ENCODE measurements at regions not wholly inside any gene's neighbourhood (a gene's known extent, or its start where the extent isn't known, plus 50 kb on each side); places are given as distances from the start of the nearest gene placed in this dataset.
A peak's percentile ranks its signal among the peaks of the same experiment; 100 is the strongest.

DNA sequence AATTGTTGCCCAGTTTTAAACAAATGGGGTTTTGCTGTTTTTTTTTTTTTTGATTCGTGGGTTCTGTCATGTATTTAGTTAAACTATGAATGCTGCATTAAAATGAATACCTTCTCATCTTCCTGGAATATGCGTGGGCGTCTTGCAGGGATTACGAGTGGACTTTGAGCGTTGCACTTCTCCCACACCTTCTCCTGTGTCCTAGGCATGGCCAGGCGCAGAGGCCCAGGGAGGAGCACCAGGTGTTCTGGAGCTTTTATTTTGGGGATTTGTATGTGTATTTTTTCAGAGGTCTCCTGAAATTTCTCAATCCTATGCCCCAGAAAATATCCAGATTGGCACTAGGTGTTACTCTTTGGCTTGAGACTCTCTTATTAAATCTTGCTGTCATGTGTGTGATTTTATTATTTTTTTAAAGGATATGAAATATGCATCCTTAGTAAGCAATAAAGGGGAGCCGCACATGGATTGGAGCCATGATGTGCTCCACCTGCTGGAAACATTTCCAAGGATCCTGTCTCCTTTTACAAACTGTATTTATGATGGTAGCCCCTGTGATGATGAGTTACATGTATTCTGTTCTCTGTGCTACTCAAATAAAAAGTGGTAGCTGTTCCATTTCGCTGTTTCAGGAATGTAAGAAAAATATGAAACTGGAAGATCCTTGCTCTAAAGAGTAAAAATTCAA, 482.2 kb upstream of the KLF6 start (continued):
- TF ChIP-seq ZNF843 (tag by site-specific recombination; IDR thresholded peaks at IDR 0.05), result no peak
- TF ChIP-seq, protein P1, sequence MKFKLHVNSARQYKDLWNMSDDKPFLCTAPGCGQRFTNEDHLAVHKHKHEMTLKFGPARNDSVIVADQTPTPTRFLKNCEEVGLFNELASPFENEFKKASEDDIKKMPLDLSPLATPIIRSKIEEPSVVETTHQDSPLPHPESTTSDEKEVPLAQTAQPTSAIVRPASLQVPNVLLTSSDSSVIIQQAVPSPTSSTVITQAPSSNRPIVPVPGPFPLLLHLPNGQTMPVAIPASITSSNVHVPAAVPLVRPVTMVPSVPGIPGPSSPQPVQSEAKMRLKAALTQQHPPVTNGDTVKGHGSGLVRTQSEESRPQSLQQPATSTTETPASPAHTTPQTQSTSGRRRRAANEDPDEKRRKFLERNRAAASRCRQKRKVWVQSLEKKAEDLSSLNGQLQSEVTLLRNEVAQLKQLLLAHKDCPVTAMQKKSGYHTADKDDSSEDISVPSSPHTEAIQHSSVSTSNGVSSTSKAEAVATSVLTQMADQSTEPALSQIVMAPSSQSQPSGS (tag by site-specific recombination; IDR thresholded peaks at IDR 0.05; ENCODE audit: low read depth), result no peak

DNA sequence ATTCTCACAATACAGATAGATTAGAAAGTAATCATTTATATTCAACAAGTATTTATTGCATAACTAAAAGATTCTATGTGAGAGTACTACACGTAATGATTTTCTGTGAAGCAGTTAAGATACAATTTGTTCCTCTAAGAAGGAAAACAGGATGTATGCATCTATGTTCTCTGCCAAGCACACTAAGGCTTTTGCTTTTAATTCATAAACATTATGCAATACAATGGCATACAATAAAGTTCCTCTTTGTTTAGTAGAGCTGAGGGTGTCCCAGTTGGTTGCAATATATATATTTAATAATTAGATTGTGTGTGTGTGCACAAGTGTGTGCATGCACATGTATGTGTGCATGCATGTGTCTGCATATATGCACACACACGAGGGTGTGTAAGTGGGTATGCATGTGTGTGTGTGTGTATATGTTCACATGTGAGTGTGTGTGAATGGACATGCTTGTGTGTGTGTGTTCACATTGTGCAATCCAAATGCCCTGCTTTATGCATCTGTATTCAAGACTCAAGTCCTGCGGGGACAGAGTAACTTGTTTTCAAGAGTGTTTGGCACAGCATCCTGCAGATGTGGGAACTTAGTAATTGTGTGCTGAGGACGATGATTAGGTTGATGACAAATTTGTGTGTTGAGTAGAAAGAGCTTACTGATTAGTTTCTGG, 481.5 kb upstream of the KLF6 start:
- no peak for TF ChIP-seq ZNF155 (tag by site-specific recombination; IDR thresholded peaks at IDR 0.05)
- TF ChIP-seq ZNF549 (tag by site-specific recombination; IDR thresholded peaks at IDR 0.05), result no peak
- no peak for TF ChIP-seq SP3 (tag by site-specific recombination; IDR thresholded peaks at IDR 0.05)
- no peak for TF ChIP-seq ZNF624 (tag by site-specific recombination; IDR thresholded peaks at IDR 0.05)
- TF ChIP-seq, protein P2, sequence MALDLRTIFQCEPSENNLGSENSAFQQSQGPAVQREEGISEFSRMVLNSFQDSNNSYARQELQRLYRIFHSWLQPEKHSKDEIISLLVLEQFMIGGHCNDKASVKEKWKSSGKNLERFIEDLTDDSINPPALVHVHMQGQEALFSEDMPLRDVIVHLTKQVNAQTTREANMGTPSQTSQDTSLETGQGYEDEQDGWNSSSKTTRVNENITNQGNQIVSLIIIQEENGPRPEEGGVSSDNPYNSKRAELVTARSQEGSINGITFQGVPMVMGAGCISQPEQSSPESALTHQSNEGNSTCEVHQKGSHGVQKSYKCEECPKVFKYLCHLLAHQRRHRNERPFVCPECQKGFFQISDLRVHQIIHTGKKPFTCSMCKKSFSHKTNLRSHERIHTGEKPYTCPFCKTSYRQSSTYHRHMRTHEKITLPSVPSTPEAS (tag by site-specific recombination; IDR thresholded peaks at IDR 0.05), result peak; percentile 67
- no peak for TF ChIP-seq ZNF221 (tag by site-specific recombination; IDR thresholded peaks at IDR 0.05; ENCODE audit: borderline replicate concordance)
- no peak for TF ChIP-seq ZNF777 (tag by site-specific recombination; IDR thresholded peaks at IDR 0.05; ENCODE audit: borderline replicate concordance)
- TF ChIP-seq KLF10 (tag by site-specific recombination; IDR thresholded peaks at IDR 0.05), result no peak
- Histone ChIP-seq H3K4me1 (ENCODE audit: control insufficient read depth, insufficient read depth, low read length) (no peaks in the 10 kb centered on the region), H3K9me3 (ENCODE audit: control insufficient read depth, insufficient read depth, low read depth, low read length) (no peaks in the 10 kb centered on the region), H3K27ac (ENCODE audit: extremely low read depth, low read depth, low read length) (no peak overlapping the region), H3K36me3 (ENCODE audit: control insufficient read depth in 2 of 2, insufficient read depth in 1 of 2, low read length in 2 of 2) (no peaks in the 10 kb centered on the region), H3K4me3 (ENCODE audit: low read depth, low read length) (no peak overlapping the region)
- POLR2A ChIA-PET, result no interaction called here
- CTCF ChIA-PET, result interaction anchor here (0.8 to 1.7 kb wide), 2 partner anchors 11 to 12 kb away, joined by 3 to 6 read pairs; no protein-coding TSS in a partner anchor

DNA sequence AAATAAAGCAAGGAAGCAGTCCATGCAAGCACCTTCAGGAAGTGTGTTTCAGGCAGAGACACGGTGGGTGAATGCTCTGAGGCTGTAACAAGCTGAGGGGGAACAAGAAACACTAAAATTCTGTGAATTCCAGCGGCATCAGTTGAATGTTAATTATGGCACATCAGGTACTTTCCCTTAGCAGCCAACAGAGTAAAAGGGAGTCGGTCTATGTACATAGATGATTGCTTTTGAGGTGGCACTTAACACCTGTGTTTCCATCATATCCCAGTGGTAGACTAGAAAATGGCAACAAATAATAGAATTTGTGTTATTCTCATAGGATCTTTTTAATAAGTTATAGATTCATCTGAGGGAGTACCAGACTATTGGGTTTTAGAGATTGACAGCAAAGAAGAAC, 481.0 kb upstream of the KLF6 start:
- TF ChIP-seq GLIS1 (tag by site-specific recombination; IDR thresholded peaks at IDR 0.05), result no peak
- TF ChIP-seq, protein P3, sequence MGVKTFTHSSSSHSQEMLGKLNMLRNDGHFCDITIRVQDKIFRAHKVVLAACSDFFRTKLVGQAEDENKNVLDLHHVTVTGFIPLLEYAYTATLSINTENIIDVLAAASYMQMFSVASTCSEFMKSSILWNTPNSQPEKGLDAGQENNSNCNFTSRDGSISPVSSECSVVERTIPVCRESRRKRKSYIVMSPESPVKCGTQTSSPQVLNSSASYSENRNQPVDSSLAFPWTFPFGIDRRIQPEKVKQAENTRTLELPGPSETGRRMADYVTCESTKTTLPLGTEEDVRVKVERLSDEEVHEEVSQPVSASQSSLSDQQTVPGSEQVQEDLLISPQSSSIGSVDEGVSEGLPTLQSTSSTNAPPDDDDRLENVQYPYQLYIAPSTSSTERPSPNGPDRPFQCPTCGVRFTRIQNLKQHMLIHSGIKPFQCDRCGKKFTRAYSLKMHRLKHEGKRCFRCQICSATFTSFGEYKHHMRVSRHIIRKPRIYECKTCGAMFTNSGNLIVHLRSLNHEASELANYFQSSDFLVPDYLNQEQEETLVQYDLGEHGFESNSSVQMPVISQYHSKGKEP (tag by site-specific recombination; IDR thresholded peaks at IDR 0.05), result no peak
- Histone ChIP-seq H3K4me1 (ENCODE audit: control insufficient read depth, insufficient read depth, low read length) (no peaks in the 10 kb centered on the region), H3K4me3 (ENCODE audit: low read depth, low read length) (no peak overlapping the region), H3K36me3 (ENCODE audit: control insufficient read depth in 2 of 2, insufficient read depth in 1 of 2, low read length in 2 of 2) (no peaks in the 10 kb centered on the region), H3K9me3 (ENCODE audit: control insufficient read depth, insufficient read depth, low read depth, low read length) (no peaks in the 10 kb centered on the region), H3K27ac (ENCODE audit: extremely low read depth, low read depth, low read length) (no peak overlapping the region)
- ChIA-PET CTCF (interaction anchor here (1.7 kb wide), 1 partner anchor 13 kb away, joined by 6 read pairs; no protein-coding TSS in a partner anchor), POLR2A (interaction anchor here (0.7 kb wide), 1 partner anchor 543 kb away, joined by 5 read pairs; no protein-coding TSS in a partner anchor)

DNA sequence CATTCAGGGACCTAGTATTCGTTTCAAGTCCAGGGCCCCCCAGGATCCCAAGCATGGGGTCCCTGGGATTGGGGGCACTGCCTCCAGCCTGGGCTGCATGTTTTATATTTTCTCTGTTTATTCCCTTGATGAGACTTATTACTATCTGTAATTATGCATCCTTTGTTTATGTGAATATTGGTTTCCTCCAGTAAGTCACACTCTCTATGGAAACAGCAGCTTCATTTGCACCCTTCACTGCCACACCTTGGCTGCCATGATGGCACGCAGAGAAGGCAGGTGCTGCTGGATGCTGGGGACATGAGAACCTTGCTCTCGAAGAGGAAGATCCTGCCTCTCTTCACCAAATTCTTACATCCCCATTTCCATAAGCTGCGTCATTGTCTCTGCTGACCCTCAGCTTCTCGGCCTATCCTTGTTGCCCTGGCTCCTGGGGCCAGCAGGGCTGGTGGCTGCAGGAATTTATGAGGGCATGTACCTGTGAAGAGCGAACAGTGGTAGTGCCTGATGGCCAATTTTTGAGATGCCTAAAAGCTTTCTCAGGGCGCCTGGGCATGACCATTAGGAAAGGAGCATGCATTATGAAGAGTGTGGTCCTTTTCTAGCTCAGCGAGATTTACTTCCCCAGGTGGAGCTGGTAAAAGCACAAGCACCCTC, 479.3 kb upstream of the KLF6 start:
- no peaks in the 10 kb centered on the region; the same call in 1 of the 2 replicates for H3K4me1 ChIP-seq (ENCODE audit: control insufficient read depth, insufficient read depth, low read length)
- ChIA-PET POLR2A (no interaction called here), CTCF (interaction anchor here (1.1 kb wide), 1 partner anchor 28 kb away, joined by 4 read pairs; no protein-coding TSS in a partner anchor)
- H3K4me3 ChIP-seq (ENCODE audit: low read depth, low read length), result no peak overlapping the region
- H3K9me3 ChIP-seq (ENCODE audit: control insufficient read depth, insufficient read depth, low read depth, low read length), result no peaks in the 10 kb centered on the region
- TF ChIP-seq, protein P4, sequence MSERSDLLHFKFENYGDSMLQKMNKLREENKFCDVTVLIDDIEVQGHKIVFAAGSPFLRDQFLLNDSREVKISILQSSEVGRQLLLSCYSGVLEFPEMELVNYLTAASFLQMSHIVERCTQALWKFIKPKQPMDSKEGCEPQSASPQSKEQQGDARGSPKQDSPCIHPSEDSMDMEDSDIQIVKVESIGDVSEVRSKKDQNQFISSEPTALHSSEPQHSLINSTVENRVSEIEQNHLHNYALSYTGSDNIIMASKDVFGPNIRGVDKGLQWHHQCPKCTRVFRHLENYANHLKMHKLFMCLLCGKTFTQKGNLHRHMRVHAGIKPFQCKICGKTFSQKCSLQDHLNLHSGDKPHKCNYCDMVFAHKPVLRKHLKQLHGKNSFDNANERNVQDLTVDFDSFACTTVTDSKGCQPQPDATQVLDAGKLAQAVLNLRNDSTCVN (tag by site-specific recombination; optimal IDR thresholded peaks at IDR 0.05), result no peak
- TF ChIP-seq ZNF600 (tag by site-specific recombination; IDR thresholded peaks at IDR 0.05) (no peak), ZNF510 (tag by site-specific recombination; IDR thresholded peaks at IDR 0.05; ENCODE audit: insufficient replicate concordance) (no peak)
- H3K36me3 ChIP-seq (ENCODE audit: control insufficient read depth in 2 of 2, insufficient read depth in 1 of 2, low read length in 2 of 2), result no peaks in the 10 kb centered on the region
- no peak overlapping the region for H3K27ac ChIP-seq (ENCODE audit: extremely low read depth, low read depth, low read length)
